ENCODE measurements at regions not wholly inside any gene's neighbourhood (a gene's known extent, or its start where the extent isn't known, plus 50 kb on each side); places are given as distances from the start of the nearest gene placed in this dataset.

GRCh38 chr13:99900960-99901359 is 70.6 kb downstream of the ZIC5 start (continued):
- no peak for TF ChIP-seq CHD7 (IDR thresholded peaks at IDR 0.05; ENCODE audit: insufficient replicate concordance, low read length)

All from H1 (cell line).